ENCODE measurements at regions not wholly inside any gene's neighbourhood (a gene's known extent, or its start where the extent isn't known, plus 50 kb on each side); places are given as distances from the start of the nearest gene placed in this dataset.

DNA sequence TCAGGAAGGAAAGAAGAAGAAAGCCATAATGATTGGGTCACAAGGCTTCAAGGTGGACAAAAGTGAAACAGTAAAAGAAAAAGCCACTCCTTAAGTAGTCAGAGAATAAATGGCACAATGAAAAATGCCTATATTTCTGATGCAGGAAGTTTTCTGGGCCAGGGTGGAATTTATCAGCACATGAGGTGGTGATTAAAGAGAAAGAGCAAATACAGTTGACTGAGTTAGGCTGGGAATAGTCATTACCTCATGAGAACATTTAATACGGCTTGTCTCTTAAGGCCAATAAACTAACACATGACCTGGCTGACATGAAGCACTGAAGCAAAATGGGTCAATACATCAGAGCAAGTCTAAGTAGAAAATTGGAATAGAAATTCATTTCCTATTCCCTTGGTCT is 499.7 kb downstream of the TMTC2 start:
- DNase-seq, result no peak

DNA sequence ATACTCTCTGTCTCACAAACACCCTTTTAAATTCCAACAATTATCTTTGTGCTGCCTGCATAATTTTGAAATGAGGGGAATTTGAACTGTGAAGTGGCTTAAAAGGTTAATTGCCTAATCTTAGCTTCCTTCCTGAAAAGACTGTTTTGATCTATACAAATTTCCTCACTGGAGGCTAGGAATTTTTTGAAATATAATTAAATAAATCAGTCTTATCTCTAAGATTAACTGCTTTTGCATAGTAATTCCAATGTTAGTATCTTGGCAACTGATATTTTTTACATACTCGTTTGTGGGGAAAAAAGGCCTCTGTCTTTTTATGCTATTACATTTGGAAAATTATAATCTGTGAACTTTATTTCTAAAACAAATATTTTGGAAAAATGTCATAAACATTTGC is 498.5 kb downstream of the TMTC2 start:
- no peak for DNase-seq
